ENCODE measurements at regions not wholly inside any gene's neighbourhood (a gene's known extent, or its start where the extent isn't known, plus 50 kb on each side); places are given as distances from the start of the nearest gene placed in this dataset.

DNA sequence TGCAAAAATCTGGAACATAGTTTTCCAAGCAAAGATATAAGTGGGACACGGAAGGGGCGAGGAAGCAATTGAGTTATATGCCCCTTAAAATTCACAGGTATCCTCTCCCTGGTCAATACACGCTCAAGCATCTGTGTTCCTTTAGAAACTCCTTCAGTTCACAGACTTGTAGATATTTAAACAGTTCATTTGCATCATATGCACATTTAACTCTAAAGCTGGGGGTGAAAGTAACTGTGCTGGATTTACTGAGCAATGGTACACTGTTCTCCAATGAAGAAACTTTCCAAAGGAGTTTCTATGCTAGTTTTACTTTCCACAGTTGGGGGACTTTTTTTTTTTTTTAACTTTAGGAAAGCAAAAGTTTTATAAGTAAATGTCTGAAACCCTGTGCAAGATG, 293.0 kb upstream of the TNP1 start:
- no peak for DNase-seq

- no peak for DNase-seq
These were observed 291.8 kb upstream of the TNP1 start for GRCh38 chr2:217151509-217152206.

- no peak for DNase-seq
These were observed 290.4 kb upstream of the TNP1 start for GRCh38 chr2:217150236-217150635.

- no peak for DNase-seq
These were observed 289.3 kb upstream of the TNP1 start for GRCh38 chr2:217149087-217149660.

- DNase-seq, result no peak
These were observed 288.0 kb upstream of the TNP1 start for GRCh38 chr2:217147818-217148217.

DNA sequence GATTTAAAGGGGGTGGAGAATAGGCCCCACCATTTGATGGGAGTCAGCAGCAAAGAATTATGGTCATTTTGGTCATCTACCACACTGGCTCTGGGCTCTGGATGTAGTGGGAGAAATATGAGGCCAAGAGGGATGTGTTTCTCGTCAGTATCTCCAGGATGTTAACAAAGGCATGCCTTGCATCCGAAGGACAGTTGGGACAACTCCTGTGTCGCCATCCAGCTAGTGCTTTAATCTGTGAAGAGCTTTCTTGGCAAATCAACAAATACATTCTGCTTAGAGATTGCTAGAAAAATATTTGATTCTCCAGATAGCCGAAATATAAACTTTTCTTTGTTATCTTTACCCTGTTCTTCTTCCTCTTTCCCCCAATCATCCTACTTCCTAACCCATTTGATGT, 287.1 kb upstream of the TNP1 start:
- no peak for DNase-seq

DNA sequence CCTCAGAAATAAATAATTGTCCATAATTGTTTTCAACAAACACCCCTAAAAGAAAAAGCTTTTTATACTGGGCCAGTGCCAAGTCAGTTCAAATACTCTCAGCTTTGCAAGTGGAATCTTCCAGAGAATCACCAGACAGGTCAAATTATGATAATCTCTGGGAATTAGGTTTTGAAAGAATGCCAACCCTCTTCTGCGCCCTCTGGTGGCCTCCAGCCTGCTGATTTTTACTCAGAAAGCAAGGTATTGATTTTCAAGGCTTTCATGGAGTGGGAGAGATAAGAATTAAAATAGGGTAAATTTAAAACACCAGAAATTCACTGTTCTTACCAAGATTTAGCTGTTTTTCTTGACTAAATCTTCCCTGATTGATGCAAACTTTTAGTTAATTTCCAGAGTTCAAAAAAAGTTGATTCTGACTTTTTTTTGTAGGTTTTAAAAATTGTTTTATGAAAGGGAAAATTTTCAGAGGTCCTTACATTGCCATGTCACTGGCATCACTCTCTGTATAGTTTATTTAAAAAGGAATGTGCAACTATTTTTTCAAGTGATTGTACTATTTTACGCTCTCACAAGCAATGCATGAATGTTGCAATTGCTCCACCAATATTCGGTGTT, 282.9 kb upstream of the TNP1 start:
- DNase-seq, result no peak

DNA sequence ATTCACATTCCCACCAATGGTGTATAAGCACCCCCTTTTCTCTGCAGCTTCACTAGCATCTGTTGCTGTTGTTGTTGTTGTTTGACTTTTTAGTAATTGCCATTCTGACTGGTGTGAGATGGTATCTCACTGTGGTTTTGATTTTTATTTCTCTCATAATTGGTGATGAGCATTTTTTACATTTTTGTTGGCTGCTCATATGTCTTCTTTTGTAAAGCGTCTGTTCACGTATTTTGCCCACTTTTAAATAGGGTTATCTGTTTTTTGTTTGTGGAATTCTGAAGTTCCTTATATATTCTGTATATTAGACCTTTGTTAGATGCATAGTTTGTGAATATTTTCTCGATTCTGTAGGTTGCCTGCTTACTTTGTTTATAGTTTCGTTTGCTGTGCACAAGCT, 278.4 kb upstream of the TNP1 start:
- DNase-seq, result no peak

DNA sequence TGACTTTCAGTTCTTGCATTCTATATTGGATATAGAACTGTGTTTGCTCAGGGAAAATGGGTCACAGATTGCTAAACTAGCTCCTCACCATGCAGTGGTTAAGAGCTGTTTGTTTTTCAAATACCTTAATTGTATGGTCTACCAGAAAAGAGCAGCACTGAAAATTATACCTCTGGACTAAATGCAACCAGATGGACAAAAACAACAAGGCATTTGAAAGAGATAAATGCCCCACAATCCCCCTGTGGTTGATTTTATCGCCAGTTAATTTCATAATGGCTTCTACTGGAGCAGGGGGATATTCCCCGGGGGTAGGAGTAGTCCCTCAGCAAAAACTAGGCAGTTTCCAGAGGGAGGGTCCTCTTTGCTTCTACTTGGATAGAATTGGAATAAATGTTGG, 267.9 kb upstream of the TNP1 start:
- no peak for DNase-seq

GRCh38 chr2:217125014-217125413, 265.1 kb upstream of the TNP1 start:
- no peak for DNase-seq

DNA sequence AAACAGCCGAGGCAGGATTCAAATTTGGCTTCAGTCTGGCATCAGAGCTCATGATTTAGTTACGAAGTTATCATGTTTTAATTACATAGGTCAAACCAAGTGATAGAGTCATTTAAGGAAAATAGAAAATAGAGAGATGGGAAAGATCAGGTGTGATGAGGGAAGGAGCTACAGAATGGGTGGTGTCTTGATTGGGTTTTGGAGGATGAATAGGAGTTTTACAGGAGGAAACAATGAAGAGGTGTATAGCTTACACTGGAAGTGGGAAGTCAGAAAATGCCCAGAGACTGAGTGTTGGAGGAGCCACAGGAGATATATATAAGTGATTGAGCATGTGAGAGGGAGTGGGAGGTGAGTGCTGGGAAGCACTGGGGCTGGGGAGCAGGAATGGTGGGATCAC, 264.2 kb upstream of the TNP1 start:
- DNase-seq, result no peak

- DNase-seq, result no peak
These were observed 261.7 kb upstream of the TNP1 start for GRCh38 chr2:217121565-217121964.

- no peak for DNase-seq
These were observed 260.6 kb upstream of the TNP1 start for GRCh38 chr2:217120429-217120828.

GRCh38 chr2:217118559-217119284, 258.9 kb upstream of the TNP1 start:
- DNase-seq, result no peak

GRCh38 chr2:217117523-217117922, 257.7 kb upstream of the TNP1 start:
- no peak for DNase-seq

- DNase-seq, result no peak
These were observed 256.7 kb upstream of the TNP1 start for GRCh38 chr2:217116610-217117009.

DNA sequence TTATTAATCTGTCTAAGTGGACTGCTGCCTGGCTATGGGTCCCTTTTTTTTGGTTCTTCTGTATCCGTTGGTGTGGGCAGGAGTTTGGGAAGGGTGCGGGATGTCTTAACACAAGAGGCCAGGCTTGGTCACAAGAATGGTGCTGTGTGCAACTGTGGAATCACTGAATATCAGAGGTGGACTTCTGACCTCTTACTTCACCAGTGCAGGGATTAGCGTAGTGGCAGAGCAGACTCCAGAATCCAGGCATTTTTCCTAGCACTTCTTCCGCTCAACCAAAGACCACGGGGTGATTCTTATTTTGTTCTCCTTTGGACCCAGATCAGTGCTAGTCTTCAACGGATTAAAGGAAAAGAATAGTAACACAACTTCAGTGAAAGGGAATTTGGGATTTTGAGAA, 254.3 kb upstream of the TNP1 start:
- DNase-seq, result no peak

DNA sequence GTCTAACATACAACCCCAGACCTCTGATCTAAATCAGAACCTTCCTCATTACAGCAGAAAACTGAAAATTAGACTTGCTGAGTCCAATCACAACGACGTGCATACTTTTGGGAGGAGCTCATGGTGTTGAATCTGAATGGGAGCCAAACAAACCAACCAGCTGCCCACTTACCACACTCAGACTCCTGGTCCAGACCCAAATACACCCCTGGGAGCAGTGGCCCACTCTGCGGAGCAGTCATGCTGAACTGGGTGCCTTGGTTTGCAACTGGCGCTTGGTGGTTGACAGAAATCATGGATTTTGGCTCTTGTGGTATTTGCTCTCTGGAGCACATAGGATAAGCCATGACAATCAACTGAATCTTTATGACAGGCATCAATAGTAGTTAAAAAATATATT, 253.6 kb upstream of the TNP1 start:
- no peak for DNase-seq

DNA sequence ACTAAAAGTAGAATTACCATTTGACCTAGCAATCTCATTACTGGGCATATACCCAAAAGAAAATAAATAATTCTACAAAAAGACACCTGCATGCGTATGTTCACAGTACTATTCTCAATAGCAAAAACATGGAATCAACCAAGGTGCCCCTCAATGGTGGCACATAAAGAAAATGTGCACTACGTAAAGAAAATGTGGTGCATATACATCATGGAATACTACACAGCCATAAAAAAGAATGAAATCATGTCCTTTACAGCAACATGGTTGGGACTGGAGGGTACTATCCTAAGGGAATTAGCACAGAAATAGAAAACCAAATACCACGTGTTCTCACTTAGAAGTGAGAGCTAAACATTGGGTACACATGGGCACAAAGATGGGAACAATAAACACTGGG, 250.7 kb upstream of the TNP1 start:
- DNase-seq, result no peak

DNA sequence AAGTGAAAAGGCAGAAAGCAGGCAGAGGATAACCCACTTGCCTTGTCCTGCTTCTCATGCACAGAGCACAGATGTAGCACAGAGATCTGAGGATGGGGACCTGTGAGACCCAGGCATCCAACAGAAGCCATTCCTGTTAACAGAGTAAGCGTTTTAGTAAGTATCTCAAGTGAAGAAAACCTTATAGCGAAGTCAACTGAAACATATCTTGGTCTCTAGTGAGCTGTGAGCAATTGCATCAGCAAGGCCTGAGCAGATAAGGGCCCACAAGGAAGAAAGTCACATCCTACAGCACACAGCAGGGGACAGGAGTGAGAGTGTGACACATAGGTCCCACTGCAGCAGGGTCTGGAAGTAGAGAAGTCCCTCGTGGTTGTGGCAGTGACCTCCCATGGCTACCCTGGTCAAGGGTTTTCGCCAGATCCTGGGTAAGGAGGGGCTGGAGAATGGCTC, 248.7 kb upstream of the TNP1 start:
- no peak for DNase-seq

DNA sequence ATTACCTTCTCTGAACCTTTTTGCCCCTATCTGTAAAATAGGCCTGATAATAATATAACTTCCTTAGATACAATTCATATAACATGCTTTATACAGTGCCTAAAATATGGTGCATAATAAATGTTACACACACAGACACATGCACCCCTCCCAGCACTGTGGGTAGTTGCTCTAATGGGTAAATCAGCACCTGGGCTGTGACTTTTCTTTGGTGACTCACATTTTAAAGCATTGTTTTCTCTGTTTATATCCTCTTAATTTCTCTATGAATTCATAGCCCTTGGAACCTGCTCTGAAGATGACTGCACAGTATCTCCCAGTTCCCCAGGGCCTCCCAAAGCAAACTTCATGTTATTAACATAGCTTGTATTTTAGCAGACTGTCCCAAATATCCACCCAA, 248.2 kb upstream of the TNP1 start:
- DNase-seq, result no peak

GRCh38 chr2:217107480-217107879, 247.6 kb upstream of the TNP1 start:
- DNase-seq, result no peak

GRCh38 chr2:217106650-217107014, 246.8 kb upstream of the TNP1 start:
- DNase-seq, result no peak

All from hindlimb muscle (tissue), 1 donor.